ENCODE measurements at regions not wholly inside any gene's neighbourhood (a gene's known extent, or its start where the extent isn't known, plus 50 kb on each side); places are given as distances from the start of the nearest gene placed in this dataset.

GRCh38 chr2:56713161-56713676 is 529.4 kb downstream of the CCDC85A start:
- no peak for DNase-seq

- DNase-seq = no peak
These were observed 530.2 kb downstream of the CCDC85A start for GRCh38 chr2:56713978-56714377.

GRCh38 chr2:56714400-56714799 is 530.6 kb downstream of the CCDC85A start:
- no peak for DNase-seq

GRCh38 chr2:56715683-56716082 is 531.9 kb downstream of the CCDC85A start:
- DNase-seq = no peak

GRCh38 chr2:56718413-56718812 is 534.6 kb downstream of the CCDC85A start:
- no peak for DNase-seq

GRCh38 chr2:56729212-56729611 is 545.4 kb downstream of the CCDC85A start:
- no peak for DNase-seq

- DNase-seq = no peak
These were observed 549.2 kb downstream of the CCDC85A start for GRCh38 chr2:56732946-56733345.

GRCh38 chr2:56739413-56739812 is 555.6 kb downstream of the CCDC85A start:
- no peak for DNase-seq

- no peak for DNase-seq
These were observed 557.9 kb downstream of the CCDC85A start for GRCh38 chr2:56741601-56742102.

GRCh38 chr2:56743807-56744206 is 560.0 kb downstream of the CCDC85A start:
- DNase-seq = no peak

GRCh38 chr2:56749152-56749752 is 565.5 kb downstream of the CCDC85A start:
- DNase-seq = no peak

- DNase-seq = no peak
These were observed 569.4 kb downstream of the CCDC85A start for GRCh38 chr2:56753182-56753581.

- DNase-seq = no peak
These were observed 570.4 kb downstream of the CCDC85A start for GRCh38 chr2:56754066-56754615.

GRCh38 chr2:56754627-56755026 is 570.8 kb downstream of the CCDC85A start:
- no peak for DNase-seq

GRCh38 chr2:56757884-56758545 is 574.2 kb downstream of the CCDC85A start:
- DNase-seq = no peak

GRCh38 chr2:56763683-56764082 is 579.9 kb downstream of the CCDC85A start:
- DNase-seq = no peak

- no peak for DNase-seq
These were observed 585.2 kb downstream of the CCDC85A start for GRCh38 chr2:56768973-56769372.

- no peak for DNase-seq
These were observed 586.7 kb downstream of the CCDC85A start for GRCh38 chr2:56770490-56770889.

GRCh38 chr2:56784046-56784445 is 600.3 kb downstream of the CCDC85A start:
- no peak for DNase-seq

- no peak for DNase-seq
These were observed 617.4 kb downstream of the CCDC85A start for GRCh38 chr2:56801214-56801613.

- no peak for DNase-seq
These were observed 618.0 kb downstream of the CCDC85A start for GRCh38 chr2:56801770-56802169.

GRCh38 chr2:56803596-56803995 is 619.8 kb downstream of the CCDC85A start:
- no peak for DNase-seq

- no peak for DNase-seq
These were observed 623.1 kb downstream of the CCDC85A start for GRCh38 chr2:56806924-56807323.

- DNase-seq = no peak
These were observed 624.1 kb downstream of the CCDC85A start for GRCh38 chr2:56807861-56808260.

All from right kidney (tissue), 1 donor.